ENCODE measurements at regions not wholly inside any gene's neighbourhood (a gene's known extent, or its start where the extent isn't known, plus 50 kb on each side); places are given as distances from the start of the nearest gene placed in this dataset.
"Not testable (repeated sequence)": the region's sequence is repeated elsewhere in the genome, so short reads cannot be mapped to it uniquely, and the experiment has no call there.

DNA sequence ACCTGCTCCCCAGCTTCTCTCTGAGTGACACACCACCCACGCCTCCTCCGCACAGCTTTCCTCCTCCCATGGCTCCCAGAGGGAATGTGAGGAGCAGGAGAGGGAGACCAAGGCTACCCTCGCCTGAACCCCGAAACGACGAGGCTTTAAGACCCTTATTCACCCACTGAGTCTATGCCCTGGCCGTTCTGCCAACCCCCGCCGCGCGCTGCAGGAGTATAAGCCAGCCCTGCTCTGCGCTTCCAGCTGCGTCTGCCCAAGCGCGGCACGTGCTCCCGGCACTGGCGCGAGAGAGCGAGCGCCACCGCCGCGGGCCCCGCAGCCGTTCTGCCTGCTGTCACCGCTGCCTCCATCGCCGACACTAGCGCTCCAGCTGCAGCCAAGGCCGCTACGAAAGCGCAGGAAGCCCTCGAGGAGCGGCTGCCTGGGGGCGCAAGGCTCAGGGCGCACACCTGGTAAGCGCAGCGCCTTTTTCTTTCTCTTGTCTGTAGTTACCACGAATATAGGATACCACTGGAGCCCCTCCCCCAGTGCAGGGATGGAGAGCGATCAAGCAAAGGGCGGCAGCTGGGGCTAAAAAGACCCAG lies 350.0 kb upstream of the FOLH1 start:
- H3K9ac ChIP-seq (ENCODE audit: insufficient read depth, low read depth, low read length); H2AFZ ChIP-seq (ENCODE audit: low read length); H4K20me1 ChIP-seq (ENCODE audit: insufficient read depth, low read length); ATAC-seq; CTCF ChIA-PET (ENCODE audit: low intra/inter-chr PET ratio, low total read pairs); H3K27me3 ChIP-seq (ENCODE audit: control insufficient read depth in 1 of 2, insufficient read depth in 2 of 2, low read length in 2 of 2); intact Hi-C loops (cut with micrococcal nuclease; ENCODE audit: unreplicated experiment); POLR2A ChIA-PET; FAIRE-seq; H3K9me3 ChIP-seq (ENCODE audit: low read length); DNase-seq (ENCODE audit: low spot score); in situ Hi-C loops (cut with HindIII; ENCODE audit: extremely low pct_ligation_motif_present, low pct_unique_long_range_greater_than_20kb); H3K27ac ChIP-seq (ENCODE audit: extremely low read length, insufficient read depth, low read length); H3K36me3 ChIP-seq (replicated peaks in 1 of 2; ENCODE audit: control insufficient read depth in 1 of 2, insufficient read depth in 2 of 2, low read length in 2 of 2); H3K79me2 ChIP-seq (ENCODE audit: insufficient read depth, low read length); BruUV-seq (replicated peaks); H3K4me2 ChIP-seq (ENCODE audit: low read depth, low read length); H3K4me3 ChIP-seq (replicated peaks in 1 of 3; ENCODE audit: insufficient read depth in 1 of 3, low read depth in 2 of 3, low read length in 3 of 3); H3K4me1 ChIP-seq (ENCODE audit: insufficient read depth, low read length): not testable (repeated sequence)
- 43% methylated on average over 20 of the region's 42 CpGs for WGBS (ENCODE audit: low lambda C conversion rate)

DNA sequence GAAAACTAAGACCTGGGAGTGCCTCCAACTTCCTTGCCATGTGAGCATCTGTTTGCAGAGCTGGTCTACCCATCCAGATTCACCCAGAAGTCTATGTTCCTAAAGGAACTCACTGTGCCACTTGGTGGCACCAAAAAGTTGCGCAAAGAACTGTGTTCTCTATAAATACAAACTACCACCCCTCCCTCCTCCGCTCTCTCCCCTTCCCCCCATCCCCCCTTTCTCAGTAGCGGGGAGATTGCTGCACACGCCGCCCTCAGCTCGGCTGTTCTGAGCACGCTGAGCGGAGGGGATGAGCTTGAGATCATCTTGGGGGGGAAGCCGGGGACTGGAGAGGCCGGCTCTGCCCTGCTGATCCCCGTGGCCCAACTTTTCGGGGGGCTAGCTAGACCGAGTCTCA lies 352.2 kb upstream of the FOLH1 start:
- POLR2A ChIA-PET; CTCF ChIA-PET (ENCODE audit: low intra/inter-chr PET ratio, low total read pairs); H3K36me3 ChIP-seq (replicated peaks in 1 of 2; ENCODE audit: control insufficient read depth in 1 of 2, insufficient read depth in 2 of 2, low read length in 2 of 2); H3K27ac ChIP-seq (ENCODE audit: extremely low read length, insufficient read depth, low read length); BruUV-seq (replicated peaks); FAIRE-seq; ATAC-seq; H3K9me3 ChIP-seq (ENCODE audit: low read length); H3K4me2 ChIP-seq (ENCODE audit: low read depth, low read length); DNase-seq (ENCODE audit: low spot score); H3K27me3 ChIP-seq (ENCODE audit: control insufficient read depth in 1 of 2, insufficient read depth in 2 of 2, low read length in 2 of 2); H3K4me1 ChIP-seq (ENCODE audit: insufficient read depth, low read length); in situ Hi-C loops (cut with HindIII; ENCODE audit: extremely low pct_ligation_motif_present, low pct_unique_long_range_greater_than_20kb); H3K79me2 ChIP-seq (ENCODE audit: insufficient read depth, low read length); H3K4me3 ChIP-seq (replicated peaks in 1 of 3; ENCODE audit: insufficient read depth in 1 of 3, low read depth in 2 of 3, low read length in 3 of 3); H2AFZ ChIP-seq (ENCODE audit: low read length); H4K20me1 ChIP-seq (ENCODE audit: insufficient read depth, low read length); H3K9ac ChIP-seq (ENCODE audit: insufficient read depth, low read depth, low read length); intact Hi-C loops (cut with micrococcal nuclease; ENCODE audit: unreplicated experiment): not testable (repeated sequence)
- 26% methylated on average over 12 of the region's 13 CpGs for WGBS (ENCODE audit: low lambda C conversion rate)

DNA sequence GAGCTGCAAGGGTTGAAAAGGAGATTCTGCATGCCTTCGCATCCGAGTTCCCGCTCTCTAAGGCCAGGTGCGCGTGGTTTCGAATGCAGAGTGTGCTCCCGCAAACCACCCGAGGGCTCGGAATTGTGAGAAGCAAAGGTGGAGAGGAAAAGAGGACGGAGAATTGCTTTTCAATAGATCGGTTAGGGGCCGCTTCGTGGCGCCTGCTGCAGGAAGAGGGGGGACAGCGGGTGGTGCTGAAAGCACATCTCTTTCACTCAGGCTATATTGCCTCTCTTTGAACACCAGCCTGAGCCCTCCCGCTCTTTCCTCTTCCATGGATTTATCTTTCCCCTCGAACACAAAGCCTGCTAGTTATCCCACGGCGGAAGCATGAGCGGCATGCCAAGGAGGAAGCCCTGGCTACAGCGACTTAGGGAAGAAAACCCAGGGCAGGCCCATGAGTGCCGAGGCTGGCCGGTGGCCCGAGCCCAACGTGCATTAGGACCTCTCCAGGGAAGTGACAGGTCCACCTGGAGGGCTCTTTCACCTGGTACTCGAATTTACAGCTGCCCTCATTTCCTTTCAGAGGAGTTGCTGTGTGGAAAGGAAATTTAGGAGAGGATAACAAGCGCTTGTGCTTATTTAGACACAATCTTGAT lies 353.0 kb upstream of the FOLH1 start:
- H3K36me3 ChIP-seq (replicated peaks in 1 of 2; ENCODE audit: control insufficient read depth in 1 of 2, insufficient read depth in 2 of 2, low read length in 2 of 2); ATAC-seq; intact Hi-C loops (cut with micrococcal nuclease; ENCODE audit: unreplicated experiment); DNase-seq (ENCODE audit: low spot score); H3K27ac ChIP-seq (ENCODE audit: extremely low read length, insufficient read depth, low read length); FAIRE-seq; H3K79me2 ChIP-seq (ENCODE audit: insufficient read depth, low read length); H2AFZ ChIP-seq (ENCODE audit: low read length); H3K4me3 ChIP-seq (replicated peaks in 1 of 3; ENCODE audit: insufficient read depth in 1 of 3, low read depth in 2 of 3, low read length in 3 of 3); H3K4me2 ChIP-seq (ENCODE audit: low read depth, low read length); H3K9ac ChIP-seq (ENCODE audit: insufficient read depth, low read depth, low read length); POLR2A ChIA-PET; in situ Hi-C loops (cut with HindIII; ENCODE audit: extremely low pct_ligation_motif_present, low pct_unique_long_range_greater_than_20kb); H4K20me1 ChIP-seq (ENCODE audit: insufficient read depth, low read length); H3K4me1 ChIP-seq (ENCODE audit: insufficient read depth, low read length); H3K27me3 ChIP-seq (ENCODE audit: control insufficient read depth in 1 of 2, insufficient read depth in 2 of 2, low read length in 2 of 2); BruUV-seq (replicated peaks); H3K9me3 ChIP-seq (ENCODE audit: low read length); CTCF ChIA-PET (ENCODE audit: low intra/inter-chr PET ratio, low total read pairs): not testable (repeated sequence)
- 35% methylated on average over 27 of the region's 27 CpGs for WGBS (ENCODE audit: low lambda C conversion rate)

All from HepG2 (cell line).